GM12874 (cell line): ENCODE measurements at regions not wholly inside any gene's neighbourhood (a gene's known extent, or its start where the extent isn't known, plus 50 kb on each side); places are given as distances from the start of the nearest gene placed in this dataset.

Source experiments
- TF ChIP-seq, protein P1 (sequence below): IDR thresholded peaks from 2 replicates; pipeline ENCODE4 v1.5.1; 2011; ENCODE audit warnings: low read depth, mild to moderate bottlenecking, control low read depth, low read length, moderate library complexity; ENCODE audit not compliant: insufficient read depth

DNA sequence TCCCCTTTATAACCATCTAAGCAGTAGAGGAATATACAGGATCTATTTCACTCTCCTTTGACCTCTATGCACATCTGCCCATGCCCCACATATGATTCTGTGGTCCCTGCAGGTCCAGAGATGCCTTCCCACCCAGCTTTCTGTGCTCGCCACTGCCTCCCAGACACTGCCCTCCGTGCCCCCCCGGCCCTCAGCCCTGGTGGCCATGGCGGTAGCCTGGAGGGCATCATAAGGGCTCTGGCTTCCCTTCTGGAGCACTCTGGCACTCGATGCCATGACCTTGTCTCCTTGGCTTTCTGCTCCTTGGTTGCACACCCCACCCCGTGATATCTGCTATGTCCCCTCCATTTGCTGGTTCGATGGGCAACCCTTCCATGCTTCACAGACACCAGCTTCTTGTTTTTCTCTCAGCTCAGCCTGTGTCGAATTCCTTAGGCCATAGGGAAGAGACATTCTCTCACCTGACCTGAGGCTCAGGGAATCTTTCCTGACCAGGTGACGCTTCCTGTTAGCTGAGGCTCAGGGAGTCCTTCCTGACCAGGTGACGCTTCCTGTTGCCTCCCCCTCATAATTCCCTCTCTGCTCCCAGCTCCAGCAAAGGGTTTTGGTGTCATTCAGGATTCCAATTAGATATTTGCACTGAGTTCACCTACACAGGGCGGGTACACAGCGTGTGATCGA lies 100.4 kb upstream of the GLI3 start:
- TF ChIP-seq, protein P1, sequence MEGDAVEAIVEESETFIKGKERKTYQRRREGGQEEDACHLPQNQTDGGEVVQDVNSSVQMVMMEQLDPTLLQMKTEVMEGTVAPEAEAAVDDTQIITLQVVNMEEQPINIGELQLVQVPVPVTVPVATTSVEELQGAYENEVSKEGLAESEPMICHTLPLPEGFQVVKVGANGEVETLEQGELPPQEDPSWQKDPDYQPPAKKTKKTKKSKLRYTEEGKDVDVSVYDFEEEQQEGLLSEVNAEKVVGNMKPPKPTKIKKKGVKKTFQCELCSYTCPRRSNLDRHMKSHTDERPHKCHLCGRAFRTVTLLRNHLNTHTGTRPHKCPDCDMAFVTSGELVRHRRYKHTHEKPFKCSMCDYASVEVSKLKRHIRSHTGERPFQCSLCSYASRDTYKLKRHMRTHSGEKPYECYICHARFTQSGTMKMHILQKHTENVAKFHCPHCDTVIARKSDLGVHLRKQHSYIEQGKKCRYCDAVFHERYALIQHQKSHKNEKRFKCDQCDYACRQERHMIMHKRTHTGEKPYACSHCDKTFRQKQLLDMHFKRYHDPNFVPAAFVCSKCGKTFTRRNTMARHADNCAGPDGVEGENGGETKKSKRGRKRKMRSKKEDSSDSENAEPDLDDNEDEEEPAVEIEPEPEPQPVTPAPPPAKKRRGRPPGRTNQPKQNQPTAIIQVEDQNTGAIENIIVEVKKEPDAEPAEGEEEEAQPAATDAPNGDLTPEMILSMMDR, result no peak

GRCh38 chr7:42332605-42333222 lies 95.7 kb upstream of the GLI3 start:
- TF ChIP-seq, protein P1, result no peak

GRCh38 chr7:42319631-42320030 lies 82.6 kb upstream of the GLI3 start:
- TF ChIP-seq, protein P1, result no peak

DNA sequence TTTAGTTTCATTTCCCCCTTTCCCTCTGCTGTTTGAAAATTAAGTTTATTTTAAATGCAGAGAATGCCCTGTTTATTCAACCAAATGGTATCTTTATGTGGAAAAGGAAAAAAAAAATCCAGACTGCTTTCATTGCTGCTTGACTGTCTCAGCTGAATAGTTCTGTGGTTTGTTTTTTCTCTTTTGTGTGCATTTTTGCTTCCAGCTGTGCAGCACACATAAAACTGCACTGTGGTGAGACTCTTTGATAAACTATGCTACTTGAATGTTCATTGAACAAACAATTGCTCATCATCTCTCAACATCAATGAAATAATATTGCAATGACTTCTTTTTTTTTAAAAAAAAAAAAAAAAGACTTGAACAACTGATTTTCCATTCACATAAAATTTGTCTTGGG lies 78.6 kb upstream of the GLI3 start:
- TF ChIP-seq, protein P1, result no peak

DNA sequence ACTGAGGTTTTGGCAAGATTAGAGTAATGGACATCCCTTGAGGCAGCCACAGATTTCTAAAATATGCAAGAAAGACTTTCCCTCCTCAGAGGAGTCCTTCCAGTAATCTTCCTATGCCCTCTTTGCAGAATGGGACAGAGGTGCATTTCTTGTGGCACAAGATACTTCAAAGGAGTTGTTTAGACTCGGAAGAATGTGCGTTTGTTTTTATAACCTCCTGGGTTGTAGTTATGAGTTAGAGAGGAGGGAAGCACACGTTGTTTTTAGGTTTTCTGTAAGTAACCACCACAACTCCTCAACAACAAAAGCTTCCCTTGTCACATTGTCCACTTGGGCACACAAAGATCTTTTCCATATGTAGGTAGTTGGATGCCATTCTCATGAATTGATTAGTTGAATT lies 78.1 kb upstream of the GLI3 start:
- TF ChIP-seq, protein P1, result no peak

- TF ChIP-seq, protein P1, result no peak
These were observed 77.7 kb upstream of the GLI3 start for GRCh38 chr7:42314696-42315095.

GRCh38 chr7:42311195-42311594 lies 74.2 kb upstream of the GLI3 start:
- TF ChIP-seq, protein P1, result no peak
